Gastroesophageal sphincter (tissue), 4 donors: ENCODE measurements at regions not wholly inside any gene's neighbourhood (a gene's known extent, or its start where the extent isn't known, plus 50 kb on each side); places are given as distances from the start of the nearest gene placed in this dataset.
"Not testable (repeated sequence)": the region's sequence is repeated elsewhere in the genome, so short reads cannot be mapped to it uniquely, and the experiment has no call there.

Source experiments
- ATAC-seq: fragments of 150-250 bp; one replicate; pipeline ENCODE4 v1.9.1; 2016; ENCODE audit warnings: mild to moderate bottlenecking, moderate library complexity
- H3K27ac ChIP-seq, 4 donors: fragments of 200-600 bp; sonication (generic) in 3 of 4; 1 replicate in 3 of 4; 2 replicates in 1 of 4; pipeline ENCODE4 v1.5.1; 2016 to 2019
- H3K27me3 ChIP-seq: fragments of 200-600 bp; sonication (generic); one replicate; pipeline ENCODE4 v1.5.1; 2019
- H3K36me3 ChIP-seq, 2 donors: fragments of 200-600 bp; sonication (generic); one replicate each; pipeline ENCODE4 v1.5.1; 2019; ENCODE audit warnings: control low read depth in 1 of 2
- H3K4me1 ChIP-seq, 3 donors: fragments of 200-600 bp; sonication (generic); 1 replicate in 2 of 3; 2 replicates in 1 of 3; pipeline ENCODE4 v1.5.1; 2016 to 2019; ENCODE audit warnings: control low read depth in 2 of 3
- H3K4me3 ChIP-seq, 2 donors: fragments of 200-600 bp; sonication (generic); one replicate each; pipeline ENCODE4 v1.5.1; 2019; ENCODE audit warnings: mild to moderate bottlenecking in 1 of 2, moderate library complexity in 1 of 2
- H3K9me3 ChIP-seq, 3 donors: fragments of 200-600 bp; sonication (generic); one replicate each; pipeline ENCODE4 v1.5.1; 2017 to 2019; ENCODE audit warnings: control low read depth in 2 of 3
- CTCF ChIP-seq, 4 experiments: fragments of 200-600 bp in 2 of 4; fragments of 450-650 bp in 2 of 4; sonication (generic) in 1 of 4; IDR thresholded peaks; one replicate each; pipeline ENCODE4 v1.5.1; 2017 to 2019; ENCODE audit warnings: antibody characterized with exemption in 4 of 4, mild to moderate bottlenecking in 2 of 4, moderate library complexity in 2 of 4
- EP300 ChIP-seq: sonication (generic); formaldehyde crosslinking; IDR thresholded peaks from one replicate; pipeline ENCODE4 v1.6.1; 2017; ENCODE audit warnings: antibody characterized with exemption, mild to moderate bottlenecking
- POLR2A ChIP-seq, 2 donors: fragments of 450-650 bp; IDR thresholded peaks; one replicate each; pipeline ENCODE4 v1.6.1; 2017; ENCODE audit warnings: antibody characterized with exemption in 2 of 2, mild to moderate bottlenecking in 2 of 2, moderate library complexity in 1 of 2
- POLR2AphosphoS5 ChIP-seq: sonication (generic); formaldehyde crosslinking; IDR thresholded peaks from one replicate; pipeline ENCODE4 v1.6.1; 2017; ENCODE audit warnings: antibody characterized with exemption
- WGBS, 2 donors: methylation state at CpG; one replicate each; pipeline ENCODE4 v1.1.5; 2018; ENCODE audit warnings: low coverage in 1 of 2; 5-methylcytosine and 5-hydroxymethylcytosine counted together

GRCh38 chr15:96977886-96978285 lies 647.4 kb downstream of the NR2F2 start:
- TF ChIP-seq CTCF (IDR thresholded peaks at IDR 0.05) (no peak), EP300 (no peak), POLR2AphosphoS5 (no peak), POLR2A (IDR thresholded peaks at IDR 0.05) (no peak)
- 64 to 67% methylated on average over 1 to 2 of the region's 2 CpGs for WGBS, 2 donors
- Histone ChIP-seq H3K4me3 (no peak overlapping the region), H3K27ac (no peak overlapping the region), H3K36me3 (no peaks in the 10 kb centered on the region), H3K27me3 (no peaks in the 10 kb centered on the region), H3K9me3 (no peaks in the 10 kb centered on the region), H3K4me1 (no peaks in the 10 kb centered on the region)
- no peak for ATAC-seq

- H3K27me3 ChIP-seq = no peaks in the 10 kb centered on the region
- no peak for ATAC-seq
- no peak overlapping the region for H3K4me3 ChIP-seq
- no peaks in the 10 kb centered on the region for H3K9me3 ChIP-seq
- H3K36me3 ChIP-seq = no peaks in the 10 kb centered on the region
- H3K27ac ChIP-seq = no peak overlapping the region
- H3K4me1 ChIP-seq = no peaks in the 10 kb centered on the region
- TF ChIP-seq POLR2AphosphoS5 = no peak
- WGBS, 2 donors = 81% methylated on average over 3 to 5 of the region's 5 CpGs
Measured at GRCh38 chr15:96978937-96979473, 648.5 kb downstream of the NR2F2 start.

GRCh38 chr15:96984121-96984671 lies 653.7 kb downstream of the NR2F2 start:
- not testable (repeated sequence) for H3K36me3 ChIP-seq, H3K4me3 ChIP-seq, H3K4me1 ChIP-seq, H3K27me3 ChIP-seq, H3K27ac ChIP-seq, ATAC-seq
- peaks cover 0 to 24% (median 0%) of the 10 kb centered on the region in 3 donors for H3K9me3 ChIP-seq
- 94 to 100% methylated on average over 1 to 7 of the region's 58 CpGs for WGBS, 2 donors

- TF ChIP-seq EP300 = no peak
- no peak for TF ChIP-seq CTCF (IDR thresholded peaks at IDR 0.05)
- no peak for TF ChIP-seq POLR2A (IDR thresholded peaks at IDR 0.05)
- TF ChIP-seq POLR2AphosphoS5 = no peak
- no peak overlapping the region for H3K27ac ChIP-seq
- H3K36me3 ChIP-seq = no peaks in the 10 kb centered on the region
- no peaks in the 10 kb centered on the region for H3K27me3 ChIP-seq
- H3K9me3 ChIP-seq = peaks cover 0 to 22% (median 0%) of the 10 kb centered on the region in 3 donors
- WGBS, 2 donors = 58 to 66% methylated on average over 5 of the region's 5 CpGs
- H3K4me3 ChIP-seq = no peak overlapping the region
- H3K4me1 ChIP-seq = no peaks in the 10 kb centered on the region
- no peak for ATAC-seq
Measured at GRCh38 chr15:96992817-96993216, 662.3 kb downstream of the NR2F2 start.

GRCh38 chr15:96997538-96997937 lies 667.0 kb downstream of the NR2F2 start:
- Histone ChIP-seq H3K36me3 (no peaks in the 10 kb centered on the region), H3K4me3 (no peak overlapping the region), H3K9me3 (no peaks in the 10 kb centered on the region), H3K27me3 (no peaks in the 10 kb centered on the region), H3K4me1 (no peaks in the 10 kb centered on the region), H3K27ac (no peak overlapping the region)
- TF ChIP-seq CTCF (IDR thresholded peaks at IDR 0.05) (no peak), POLR2AphosphoS5 (no peak), EP300 (no peak), POLR2A (IDR thresholded peaks at IDR 0.05) (no peak)
- WGBS, 2 donors = 61 to 72% methylated on average over 3 of the region's 3 CpGs
- no peak for ATAC-seq

- H3K9me3 ChIP-seq = no peaks in the 10 kb centered on the region
- H3K27me3 ChIP-seq = no peaks in the 10 kb centered on the region
- ATAC-seq = no peak
- 60 to 76% methylated on average over 3 to 6 of the region's 6 CpGs for WGBS, 2 donors
- H3K27ac ChIP-seq = no peak overlapping the region
- no peaks in the 10 kb centered on the region for H3K36me3 ChIP-seq
- no peaks in the 10 kb centered on the region for H3K4me1 ChIP-seq
- TF ChIP-seq POLR2AphosphoS5 = no peak
- TF ChIP-seq CTCF (IDR thresholded peaks at IDR 0.05) = no peak
- no peak for TF ChIP-seq EP300
- no peak for TF ChIP-seq POLR2A (IDR thresholded peaks at IDR 0.05)
- H3K4me3 ChIP-seq = no peak overlapping the region
Measured at GRCh38 chr15:97009031-97009431, 678.5 kb downstream of the NR2F2 start.
